B cell (primary cell): ENCODE measurements at regions not wholly inside any gene's neighbourhood (a gene's known extent, or its start where the extent isn't known, plus 50 kb on each side); places are given as distances from the start of the nearest gene placed in this dataset.
A peak's percentile ranks its signal among the peaks of the same experiment; 100 is the strongest.

ENCODE experiments used
- ATAC-seq: fragments of 200-7000 bp; cut with Tn5 transposase; one replicate; pipeline ENCODE4 v1.10.0; 2021; ENCODE audit warnings: low read depth, mild to moderate bottlenecking, moderate number of reproducible peaks, moderate library complexity
- CTCF ChIA-PET: fragments of 350-600 bp; sonication (Branson Sonifier 250); formaldehyde crosslinking; loops from one replicate; lab custom pipeline; 2021; ENCODE audit warnings: antibody characterized with exemption, inconsistent platforms; lab: Charles Lee
- POLR2A ChIA-PET: fragments of 350-600 bp; sonication (Branson Sonifier 250); formaldehyde crosslinking; loops from one replicate; lab custom pipeline; 2021; ENCODE audit warnings: antibody characterized with exemption; lab: Charles Lee
- DNase-seq: peaks from one replicate; pipeline ENCODE4 v3.0.0; 2013
- H2AFZ ChIP-seq: 2 replicates; pipeline ENCODE4 v1.6.1; 2012; ENCODE audit warnings: mild to moderate bottlenecking, low read depth, low read length; ENCODE audit not compliant: insufficient read depth, poor library complexity, severe bottlenecking
- H3K27ac ChIP-seq, 2 donors: 1 replicate in 1 of 2; 2 replicates in 1 of 2; pipeline ENCODE4 v1.5.1; 2012 to 2013; ENCODE audit warnings: low read length in 2 of 2, mild to moderate bottlenecking in 2 of 2, moderate library complexity in 1 of 2
- H3K27me3 ChIP-seq, 4 experiments: fragments of 200-600 bp in 1 of 4; sonication (generic) in 1 of 4; replicated peaks in 1 of 4; 1 replicate in 2 of 4; 2 replicates in 2 of 4; pipeline versions ENCODE4 v1.6.1 to v1.7.0; 2013 to 2016; ENCODE audit warnings: low read length in 3 of 4, mild to moderate bottlenecking in 2 of 4, mixed read lengths in 1 of 4, moderate library complexity in 1 of 4; ENCODE audit not compliant: insufficient read depth in 4 of 4, control insufficient read depth in 3 of 4; ENCODE audit errors: control extremely low read depth in 1 of 4
- H3K36me3 ChIP-seq, 2 experiments: replicated peaks in 1 of 2; 1 replicate in 1 of 2; 2 replicates in 1 of 2; pipeline versions ENCODE4 v1.6.1 to v1.7.1; 2013; ENCODE audit warnings: low read length in 1 of 2; ENCODE audit not compliant: insufficient read depth in 2 of 2, control insufficient read depth in 1 of 2; ENCODE audit errors: control extremely low read depth in 1 of 2, extremely low read depth in 1 of 2
- H3K4me1 ChIP-seq, 2 donors: fragments of 200-600 bp in 1 of 2; sonication (generic) in 1 of 2; 1 replicate in 1 of 2; 2 replicates in 1 of 2; pipeline versions ENCODE4 v1.5.1 to v1.6.1; 2013 to 2017; ENCODE audit warnings: low read length in 2 of 2; ENCODE audit not compliant: control insufficient read depth in 2 of 2, insufficient read depth in 2 of 2
- H3K4me2 ChIP-seq: replicated peaks from 2 replicates; pipeline ENCODE3; 2012; ENCODE audit warnings: mild to moderate bottlenecking, low read depth, low read length; ENCODE audit not compliant: poor library complexity, severe bottlenecking
- H3K4me3 ChIP-seq, 5 experiments: fragments of 200-600 bp in 1 of 5; sonication (generic) in 1 of 5; 1 replicate in 3 of 5; 2 replicates in 2 of 5; pipeline versions ENCODE4 v1.5.1 to v1.7.0; 2011 to 2016; ENCODE audit warnings: low read length in 4 of 5, mild to moderate bottlenecking in 4 of 5, low read depth in 2 of 5, control low read depth in 1 of 5, moderate library complexity in 1 of 5; ENCODE audit not compliant: insufficient read depth in 1 of 5; ENCODE audit errors: control extremely low read depth in 1 of 5, extremely low read depth in 1 of 5
- H3K79me2 ChIP-seq: fragments of 200-600 bp; sonication (generic); one replicate; pipeline ENCODE4 v1.6.0; 2016; ENCODE audit warnings: low read length; ENCODE audit not compliant: control insufficient read depth, insufficient read depth
- H3K9ac ChIP-seq: fragments of 200-600 bp; sonication (generic); 2 replicates; pipeline ENCODE4 v1.6.1; 2017; ENCODE audit warnings: mild to moderate bottlenecking, low read length, moderate library complexity
- H3K9me3 ChIP-seq, 3 donors: one replicate each; pipeline versions ENCODE4 v1.6.1 to v1.7.1; 2013; ENCODE audit warnings: low read length in 2 of 3; ENCODE audit not compliant: control insufficient read depth in 2 of 3, insufficient read depth in 1 of 3; ENCODE audit errors: control extremely low read depth in 1 of 3
- H4K20me1 ChIP-seq: 2 replicates; pipeline ENCODE4 v1.6.0; 2012; ENCODE audit warnings: mild to moderate bottlenecking, low read length; ENCODE audit not compliant: insufficient read depth, control insufficient read depth, poor library complexity, severe bottlenecking
- H3K27ac Mint-ChIP-seq: one replicate; pipeline ENCODE4 v1.8.0; 2021; ENCODE audit warnings: mixed read lengths
- H3K27me3 Mint-ChIP-seq: one replicate; pipeline ENCODE4 v1.8.0; 2021; ENCODE audit warnings: mixed read lengths
- H3K4me1 Mint-ChIP-seq: one replicate; pipeline ENCODE4 v1.8.0; 2021; ENCODE audit warnings: mixed read lengths
- H3K4me3 Mint-ChIP-seq: one replicate; pipeline ENCODE4 v1.8.0; 2021; ENCODE audit warnings: mixed read lengths
- H3K9me3 Mint-ChIP-seq: one replicate; pipeline ENCODE4 v1.8.0; 2022; ENCODE audit warnings: mixed read lengths; ENCODE audit not compliant: insufficient read depth
- EZH2 ChIP-seq: IDR thresholded peaks from 2 replicates; pipeline ENCODE4 v1.6.1; 2012; ENCODE audit warnings: borderline replicate concordance, low read depth, mild to moderate bottlenecking, moderate library complexity, low read length; ENCODE audit not compliant: insufficient read depth, poor library complexity, severe bottlenecking
- WGBS: methylation state at CpG from one replicate; pipeline ENCODE4 v1.1.5; 2013; ENCODE audit warnings: missing lambda C conversion rate; ENCODE audit not compliant: insufficient coverage; 5-methylcytosine and 5-hydroxymethylcytosine counted together
- intact Hi-C: fragments of 100-400 bp; cut with micrococcal nuclease; formaldehyde crosslinking; loops from one replicate; pipeline ENCODE4 v1.10.0; 2022
- TF ChIP-seq, protein P1 (sequence below): fragments of 200-600 bp; IDR thresholded peaks from one replicate; pipeline ENCODE4 v1.8.0; 2022; ENCODE audit warnings: antibody characterized with exemption, mild to moderate bottlenecking

DNA sequence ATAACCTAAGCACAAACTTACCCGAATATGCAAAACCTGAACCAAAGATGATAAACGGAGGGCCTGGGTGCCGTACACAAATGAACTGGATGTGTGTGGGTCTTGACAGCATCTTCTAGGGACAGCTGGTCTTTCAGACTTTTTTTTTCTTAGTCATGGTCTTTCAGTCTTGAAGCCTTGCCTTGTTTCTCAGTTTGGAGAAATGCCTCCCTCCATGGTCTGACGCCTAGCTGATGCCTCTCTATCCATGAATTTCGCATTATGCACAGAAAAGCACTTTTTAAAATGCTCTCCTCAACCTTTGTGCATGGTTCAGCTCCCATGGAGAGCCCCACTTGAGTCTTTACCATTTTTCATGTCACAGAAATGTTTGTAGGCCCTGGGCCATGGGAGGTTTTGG, 52.8 kb upstream of the LYRM9 start:
- TF ChIP-seq, protein P1, sequence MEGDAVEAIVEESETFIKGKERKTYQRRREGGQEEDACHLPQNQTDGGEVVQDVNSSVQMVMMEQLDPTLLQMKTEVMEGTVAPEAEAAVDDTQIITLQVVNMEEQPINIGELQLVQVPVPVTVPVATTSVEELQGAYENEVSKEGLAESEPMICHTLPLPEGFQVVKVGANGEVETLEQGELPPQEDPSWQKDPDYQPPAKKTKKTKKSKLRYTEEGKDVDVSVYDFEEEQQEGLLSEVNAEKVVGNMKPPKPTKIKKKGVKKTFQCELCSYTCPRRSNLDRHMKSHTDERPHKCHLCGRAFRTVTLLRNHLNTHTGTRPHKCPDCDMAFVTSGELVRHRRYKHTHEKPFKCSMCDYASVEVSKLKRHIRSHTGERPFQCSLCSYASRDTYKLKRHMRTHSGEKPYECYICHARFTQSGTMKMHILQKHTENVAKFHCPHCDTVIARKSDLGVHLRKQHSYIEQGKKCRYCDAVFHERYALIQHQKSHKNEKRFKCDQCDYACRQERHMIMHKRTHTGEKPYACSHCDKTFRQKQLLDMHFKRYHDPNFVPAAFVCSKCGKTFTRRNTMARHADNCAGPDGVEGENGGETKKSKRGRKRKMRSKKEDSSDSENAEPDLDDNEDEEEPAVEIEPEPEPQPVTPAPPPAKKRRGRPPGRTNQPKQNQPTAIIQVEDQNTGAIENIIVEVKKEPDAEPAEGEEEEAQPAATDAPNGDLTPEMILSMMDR: no peak
- no peak for TF ChIP-seq EZH2
- H3K4me2 ChIP-seq: peak overlapping the region; percentile 13
- H3K9ac ChIP-seq: no peak overlapping the region
- no peaks in the 10 kb centered on the region for H3K27me3 ChIP-seq
- H3K27ac ChIP-seq: no peak overlapping the region
- CTCF ChIA-PET: no interaction called here
- DNase-seq: no peak
- intact Hi-C loops: loop anchor here (5.0 to 10.0 kb wide), 3 partner anchors 54 to 139 kb away; partner anchors contain the start of genes LYRM9 and NLK
- H3K4me1 Mint-ChIP-seq: peaks cover 26% of the 10 kb centered on the region
- H3K27me3 Mint-ChIP-seq: no peaks in the 10 kb centered on the region
- H3K4me3 Mint-ChIP-seq: no peak overlapping the region
- no peaks in the 10 kb centered on the region for H3K9me3 ChIP-seq
- peak overlapping the region; percentile 81 for H3K27ac Mint-ChIP-seq
- 87% methylated on average over 3 of the region's 5 CpGs for WGBS
- POLR2A ChIA-PET: no interaction called here
- H3K9me3 Mint-ChIP-seq: no peaks in the 10 kb centered on the region
- H3K4me3 ChIP-seq: no peak overlapping the region
- H2AFZ ChIP-seq: no peak overlapping the region
- no peak for ATAC-seq
- H3K4me1 ChIP-seq: peaks cover 20 to 26% of the 10 kb centered on the region in 2 donors
- no peaks in the 10 kb centered on the region for H3K36me3 ChIP-seq
- H4K20me1 ChIP-seq: no peaks in the 10 kb centered on the region
- no peaks in the 10 kb centered on the region for H3K79me2 ChIP-seq

- Histone ChIP-seq H3K4me1 (peaks cover 20 to 26% of the 10 kb centered on the region in 2 donors), H3K36me3 (no peaks in the 10 kb centered on the region), H3K9me3 (no peaks in the 10 kb centered on the region), H3K4me2 (peak overlapping the region; percentile 13), H3K4me3 (no peak overlapping the region), H2AFZ (no peak overlapping the region), H3K9ac (no peak overlapping the region), H3K27me3 (no peaks in the 10 kb centered on the region), H4K20me1 (no peaks in the 10 kb centered on the region), H3K27ac (no peak overlapping the region), H3K79me2 (no peaks in the 10 kb centered on the region)
- DNase-seq (peak; percentile 60), ATAC-seq (peak; percentile 84)
- TF ChIP-seq, protein P1: no peak
- no peak for TF ChIP-seq EZH2
- no peaks in the 10 kb centered on the region for H3K9me3 Mint-ChIP-seq
- ChIA-PET POLR2A (no interaction called here), CTCF (no interaction called here)
- H3K27ac Mint-ChIP-seq: peak overlapping the region; percentile 81
- peaks cover 26% of the 10 kb centered on the region for H3K4me1 Mint-ChIP-seq
- no CpG with 5 or more reads among the region's 2 CpGs for WGBS
- H3K27me3 Mint-ChIP-seq: peaks cover 3% of the 10 kb centered on the region
- intact Hi-C loops: loop anchor here (5.0 to 10.0 kb wide), 3 partner anchors 54 to 139 kb away; partner anchors contain the start of genes LYRM9 and NLK
- H3K4me3 Mint-ChIP-seq: no peak overlapping the region
These were observed 53.3 kb upstream of the LYRM9 start for GRCh38 chr17:27946513-27946912.
